IMR-90 (cell line): ENCODE measurements at regions not wholly inside any gene's neighbourhood (a gene's known extent, or its start where the extent isn't known, plus 50 kb on each side); places are given as distances from the start of the nearest gene placed in this dataset.

Experiments used
- BHLHE40 ChIP-seq: fragments of 150-350 bp; IDR thresholded peaks from 2 replicates; pipeline ENCODE4 v1.6.1; 2016; ENCODE audit warnings: mild to moderate bottlenecking, low read depth, low read length
- CEBPB ChIP-seq: IDR thresholded peaks from 2 replicates; pipeline ENCODE4 v1.6.1; 2012; ENCODE audit warnings: low read depth, low read length, improper control_type of control experiment
- CHD1 ChIP-seq: IDR thresholded peaks from 2 replicates; pipeline ENCODE4 v1.6.1; 2012; ENCODE audit warnings: low read depth, low read length, improper control_type of control experiment
- FOS ChIP-seq: fragments of 150-350 bp; IDR thresholded peaks from 2 replicates; pipeline ENCODE4 v1.6.1; 2016; ENCODE audit warnings: low read depth, low read length
- MAFK ChIP-seq: IDR thresholded peaks from 2 replicates; pipeline ENCODE4 v1.6.1; 2012; ENCODE audit warnings: low read depth, low read length, improper control_type of control experiment
- MXI1 ChIP-seq: IDR thresholded peaks from 2 replicates; pipeline ENCODE4 v1.6.1; 2012; ENCODE audit warnings: low read depth, mild to moderate bottlenecking, low read length, moderate library complexity, borderline replicate concordance
- POLR2A ChIP-seq: IDR thresholded peaks from 2 replicates; pipeline ENCODE4 v1.6.1; 2012; ENCODE audit warnings: mild to moderate bottlenecking, low read depth, low read length
- RAD21 ChIP-seq: IDR thresholded peaks from 2 replicates; pipeline ENCODE4 v1.6.1; 2012; ENCODE audit warnings: low read length, improper control_type of control experiment
- RCOR1 ChIP-seq: IDR thresholded peaks from 2 replicates; pipeline ENCODE4 v1.6.1; 2012; ENCODE audit warnings: mild to moderate bottlenecking, low read length, improper control_type of control experiment; ENCODE audit not compliant: insufficient replicate concordance
- RFX5 ChIP-seq: IDR thresholded peaks from 2 replicates; pipeline ENCODE4 v1.8.0; 2012; ENCODE audit warnings: low read depth, mild to moderate bottlenecking, low read length, moderate library complexity
- SMC3 ChIP-seq: fragments of 150-350 bp; IDR thresholded peaks from 2 replicates; pipeline ENCODE4 v1.6.1; 2016; ENCODE audit warnings: low read depth, mild to moderate bottlenecking, antibody characterized with exemption, low read length, moderate library complexity
- TF ChIP-seq, protein P1 (sequence below): conservative IDR thresholded peaks from 2 replicates; pipeline ENCODE4 v1.5.1; 2012; ENCODE audit warnings: mild to moderate bottlenecking, low read depth, low read length, improper control_type of control experiment
- TF ChIP-seq, protein P2 (sequence below): fragments of 150-350 bp; IDR thresholded peaks from 2 replicates; pipeline ENCODE4 v1.6.1; 2016; ENCODE audit warnings: low read depth, mild to moderate bottlenecking, low read length, moderate library complexity, borderline replicate concordance

DNA sequence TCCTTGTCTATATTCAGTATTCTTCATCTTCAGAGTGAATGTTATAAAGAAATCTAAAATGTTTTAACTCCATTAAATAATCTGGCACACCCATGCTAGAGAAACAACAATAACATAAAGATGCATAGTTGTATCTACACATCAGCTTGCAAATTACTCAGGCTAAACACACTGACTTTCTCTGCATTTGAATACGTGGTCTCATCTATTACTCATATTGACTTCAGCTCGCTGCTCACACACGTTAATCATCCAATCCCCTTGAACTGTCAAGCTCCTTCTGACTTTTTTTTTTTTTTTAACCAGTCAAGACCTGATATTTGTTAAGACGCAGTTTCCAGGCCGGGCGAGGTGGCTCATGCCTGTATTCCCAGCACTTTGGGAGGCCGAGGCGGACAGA is 1137.3 kb upstream of the CADM2 start:
- TF ChIP-seq, protein P1, sequence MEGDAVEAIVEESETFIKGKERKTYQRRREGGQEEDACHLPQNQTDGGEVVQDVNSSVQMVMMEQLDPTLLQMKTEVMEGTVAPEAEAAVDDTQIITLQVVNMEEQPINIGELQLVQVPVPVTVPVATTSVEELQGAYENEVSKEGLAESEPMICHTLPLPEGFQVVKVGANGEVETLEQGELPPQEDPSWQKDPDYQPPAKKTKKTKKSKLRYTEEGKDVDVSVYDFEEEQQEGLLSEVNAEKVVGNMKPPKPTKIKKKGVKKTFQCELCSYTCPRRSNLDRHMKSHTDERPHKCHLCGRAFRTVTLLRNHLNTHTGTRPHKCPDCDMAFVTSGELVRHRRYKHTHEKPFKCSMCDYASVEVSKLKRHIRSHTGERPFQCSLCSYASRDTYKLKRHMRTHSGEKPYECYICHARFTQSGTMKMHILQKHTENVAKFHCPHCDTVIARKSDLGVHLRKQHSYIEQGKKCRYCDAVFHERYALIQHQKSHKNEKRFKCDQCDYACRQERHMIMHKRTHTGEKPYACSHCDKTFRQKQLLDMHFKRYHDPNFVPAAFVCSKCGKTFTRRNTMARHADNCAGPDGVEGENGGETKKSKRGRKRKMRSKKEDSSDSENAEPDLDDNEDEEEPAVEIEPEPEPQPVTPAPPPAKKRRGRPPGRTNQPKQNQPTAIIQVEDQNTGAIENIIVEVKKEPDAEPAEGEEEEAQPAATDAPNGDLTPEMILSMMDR: no peak
- TF ChIP-seq MXI1: no peak
- TF ChIP-seq FOS: no peak
- TF ChIP-seq BHLHE40: no peak
- TF ChIP-seq, protein P2, sequence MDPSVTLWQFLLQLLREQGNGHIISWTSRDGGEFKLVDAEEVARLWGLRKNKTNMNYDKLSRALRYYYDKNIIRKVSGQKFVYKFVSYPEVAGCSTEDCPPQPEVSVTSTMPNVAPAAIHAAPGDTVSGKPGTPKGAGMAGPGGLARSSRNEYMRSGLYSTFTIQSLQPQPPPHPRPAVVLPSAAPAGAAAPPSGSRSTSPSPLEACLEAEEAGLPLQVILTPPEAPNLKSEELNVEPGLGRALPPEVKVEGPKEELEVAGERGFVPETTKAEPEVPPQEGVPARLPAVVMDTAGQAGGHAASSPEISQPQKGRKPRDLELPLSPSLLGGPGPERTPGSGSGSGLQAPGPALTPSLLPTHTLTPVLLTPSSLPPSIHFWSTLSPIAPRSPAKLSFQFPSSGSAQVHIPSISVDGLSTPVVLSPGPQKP: no peak
- TF ChIP-seq SMC3: no peak
- no peak for TF ChIP-seq RAD21
- TF ChIP-seq CEBPB: no peak
- TF ChIP-seq CHD1: no peak
- no peak for TF ChIP-seq POLR2A
- TF ChIP-seq MAFK: no peak
- TF ChIP-seq RCOR1: no peak
- no peak for TF ChIP-seq RFX5
